Fibroblast of skin of abdomen (primary cell): ENCODE measurements at regions not wholly inside any gene's neighbourhood (a gene's known extent, or its start where the extent isn't known, plus 50 kb on each side); places are given as distances from the start of the nearest gene placed in this dataset.
"Not testable (repeated sequence)": the region's sequence is repeated elsewhere in the genome, so short reads cannot be mapped to it uniquely, and the experiment has no call there.

Experiments
- DNase-seq: peaks from one replicate; pipeline ENCODE4 v3.0.0-alpha.2; 2013

- not testable (repeated sequence) for DNase-seq
Measured at GRCh38 chr3:48101301-48101650, 85.1 kb upstream of the MAP4 start.

- DNase-seq = no peak
Measured at GRCh38 chr3:48092270-48092669, 76.1 kb upstream of the MAP4 start.

GRCh38 chr3:48090166-48090939 lies 74.1 kb upstream of the MAP4 start:
- no peak for DNase-seq

- DNase-seq = peak; percentile 98
Measured at GRCh38 chr3:48088749-48089466, 72.7 kb upstream of the MAP4 start.

GRCh38 chr3:48088056-48088748 lies 72.0 kb upstream of the MAP4 start:
- DNase-seq = peak; percentile 35

GRCh38 chr3:48086705-48087104 lies 70.5 kb upstream of the MAP4 start:
- peak; percentile 59 for DNase-seq

- no peak for DNase-seq
Measured at GRCh38 chr3:48084929-48085328, 68.7 kb upstream of the MAP4 start.

GRCh38 chr3:48084170-48084569 lies 68.0 kb upstream of the MAP4 start:
- no peak for DNase-seq

- DNase-seq = no peak
Measured at GRCh38 chr3:48082580-48083184, 66.5 kb upstream of the MAP4 start.

- DNase-seq = peak; percentile 84
Measured at GRCh38 chr3:48077815-48078214, 61.6 kb upstream of the MAP4 start.

GRCh38 chr3:48070030-48070429 lies 53.8 kb upstream of the MAP4 start:
- DNase-seq = no peak

- no peak for DNase-seq
Measured at GRCh38 chr3:48069339-48069738, 53.1 kb upstream of the MAP4 start.

GRCh38 chr3:48068886-48069285 lies 52.7 kb upstream of the MAP4 start:
- DNase-seq = no peak

- DNase-seq = not testable (repeated sequence)
Measured at GRCh38 chr3:48068320-48068719, 52.1 kb upstream of the MAP4 start.

- no peak for DNase-seq
Measured at GRCh38 chr3:48067271-48067670, 51.1 kb upstream of the MAP4 start.
